Left ventricle myocardium inferior (tissue), 1 donor: ENCODE measurements at regions not wholly inside any gene's neighbourhood (a gene's known extent, or its start where the extent isn't known, plus 50 kb on each side); places are given as distances from the start of the nearest gene placed in this dataset.

Experiments
- DNase-seq: peaks from one replicate; pipeline ENCODE4 v3.0.0-alpha.2; 2020
- H3K27ac ChIP-seq: fragments of 200-600 bp; replicated peaks from 2 replicates; pipeline ENCODE4 v1.8.0; 2021
- H3K27me3 ChIP-seq: fragments of 200-600 bp; 2 replicates; pipeline ENCODE4 v1.8.0; 2021; ENCODE audit warnings: low read depth
- H3K36me3 ChIP-seq: fragments of 200-600 bp; 2 replicates; pipeline ENCODE4 v1.8.0; 2021
- H3K4me1 ChIP-seq: fragments of 200-600 bp; 2 replicates; pipeline ENCODE4 v1.8.0; 2021
- H3K4me3 ChIP-seq: fragments of 200-600 bp; 2 replicates; pipeline ENCODE4 v1.8.0; 2021; ENCODE audit warnings: mild to moderate bottlenecking, moderate library complexity
- H3K9me3 ChIP-seq: fragments of 200-600 bp; replicated peaks from 2 replicates; pipeline ENCODE4 v1.8.0; 2021
- CTCF ChIP-seq: fragments of 200-600 bp; IDR thresholded peaks from 2 replicates; pipeline ENCODE4 v1.8.0; 2021; ENCODE audit warnings: antibody characterized with exemption, mild to moderate bottlenecking, borderline replicate concordance
- intact Hi-C: fragments of 100-400 bp; cut with micrococcal nuclease; formaldehyde crosslinking; loops from one replicate; pipeline ENCODE4 v1.11.0; 2022
- donor health status: DM: no; HTN: yes; CAD: no; lungs with severe emphysema.

GRCh38 chr2:192584976-192585375 is 390.2 kb upstream of the TMEFF2 start:
- no peak for TF ChIP-seq CTCF
- DNase-seq: no peak
- Histone ChIP-seq H3K4me3 (no peak overlapping the region), H3K4me1 (no peaks in the 10 kb centered on the region), H3K9me3 (no peaks in the 10 kb centered on the region), H3K27ac (no peak overlapping the region), H3K36me3 (no peaks in the 10 kb centered on the region), H3K27me3 (no peaks in the 10 kb centered on the region)
- intact Hi-C loops: no loop called here

- Histone ChIP-seq H3K27ac (no peak overlapping the region), H3K9me3 (no peaks in the 10 kb centered on the region), H3K4me1 (no peaks in the 10 kb centered on the region), H3K36me3 (no peaks in the 10 kb centered on the region), H3K27me3 (no peaks in the 10 kb centered on the region), H3K4me3 (no peak overlapping the region)
- TF ChIP-seq CTCF: no peak
- intact Hi-C loops: no loop called here
- DNase-seq: no peak
Observed at GRCh38 chr2:192579965-192580700, 385.4 kb upstream of the TMEFF2 start.

- no peak for TF ChIP-seq CTCF
- H3K4me3 ChIP-seq: no peak overlapping the region
- no peak overlapping the region for H3K27ac ChIP-seq
- intact Hi-C loops: no loop called here
- H3K4me1 ChIP-seq: no peaks in the 10 kb centered on the region
- H3K36me3 ChIP-seq: no peaks in the 10 kb centered on the region
- no peaks in the 10 kb centered on the region for H3K9me3 ChIP-seq
- no peak for DNase-seq
- H3K27me3 ChIP-seq: no peaks in the 10 kb centered on the region
Observed at GRCh38 chr2:192578780-192579179, 384.0 kb upstream of the TMEFF2 start.

GRCh38 chr2:192577706-192578105 is 383.0 kb upstream of the TMEFF2 start:
- no peaks in the 10 kb centered on the region for H3K27me3 ChIP-seq
- DNase-seq: no peak
- H3K4me3 ChIP-seq: no peak overlapping the region
- no peak overlapping the region for H3K27ac ChIP-seq
- H3K36me3 ChIP-seq: no peaks in the 10 kb centered on the region
- H3K4me1 ChIP-seq: no peaks in the 10 kb centered on the region
- no peaks in the 10 kb centered on the region for H3K9me3 ChIP-seq
- intact Hi-C loops: no loop called here
- no peak for TF ChIP-seq CTCF

- no peak for DNase-seq
- Histone ChIP-seq H3K4me1 (no peaks in the 10 kb centered on the region), H3K27ac (no peak overlapping the region), H3K4me3 (no peak overlapping the region), H3K9me3 (no peaks in the 10 kb centered on the region), H3K36me3 (no peaks in the 10 kb centered on the region), H3K27me3 (no peaks in the 10 kb centered on the region)
- TF ChIP-seq CTCF: no peak
- intact Hi-C loops: no loop called here
Observed at GRCh38 chr2:192574552-192574951, 379.8 kb upstream of the TMEFF2 start.

- Histone ChIP-seq H3K9me3 (no peaks in the 10 kb centered on the region), H3K36me3 (no peaks in the 10 kb centered on the region), H3K4me3 (no peak overlapping the region), H3K4me1 (no peaks in the 10 kb centered on the region), H3K27me3 (no peaks in the 10 kb centered on the region), H3K27ac (no peak overlapping the region)
- intact Hi-C loops: no loop called here
- no peak for TF ChIP-seq CTCF
- no peak for DNase-seq
Observed at GRCh38 chr2:192571636-192572035, 376.9 kb upstream of the TMEFF2 start.
